ENCODE measurements at regions not wholly inside any gene's neighbourhood (a gene's known extent, or its start where the extent isn't known, plus 50 kb on each side); places are given as distances from the start of the nearest gene placed in this dataset.
"Not testable (repeated sequence)": the region's sequence is repeated elsewhere in the genome, so short reads cannot be mapped to it uniquely, and the experiment has no call there.

GRCh38 chr15:77897896-77898406, 179.6 kb downstream of the TBC1D2B start:
- no peak for DNase-seq (ENCODE audit: low read depth in 4 of 4, low spot score in 3 of 4)

GRCh38 chr15:77897113-77897895, 180.2 kb downstream of the TBC1D2B start:
- not testable (repeated sequence) for DNase-seq (ENCODE audit: low read depth in 4 of 4, low spot score in 3 of 4)

GRCh38 chr15:77896147-77897112, 181.1 kb downstream of the TBC1D2B start:
- DNase-seq (ENCODE audit: low read depth in 4 of 4, low spot score in 3 of 4): not testable (repeated sequence)

- no peak for DNase-seq (ENCODE audit: low read depth in 4 of 4, low spot score in 3 of 4)
Measured at GRCh38 chr15:77895742-77896141, 181.8 kb downstream of the TBC1D2B start.

GRCh38 chr15:77895145-77895544, 182.4 kb downstream of the TBC1D2B start:
- DNase-seq (ENCODE audit: low read depth in 4 of 4, low spot score in 3 of 4): not testable (repeated sequence)

GRCh38 chr15:77893671-77894640, 183.6 kb downstream of the TBC1D2B start:
- DNase-seq (ENCODE audit: low read depth in 4 of 4, low spot score in 3 of 4): not testable (repeated sequence)

GRCh38 chr15:77893246-77893645, 184.3 kb downstream of the TBC1D2B start:
- DNase-seq (ENCODE audit: low read depth in 4 of 4, low spot score in 3 of 4): not testable (repeated sequence)

GRCh38 chr15:77892335-77892734, 185.2 kb downstream of the TBC1D2B start:
- no peak for DNase-seq (ENCODE audit: low read depth in 4 of 4, low spot score in 3 of 4)

- not testable (repeated sequence) for DNase-seq (ENCODE audit: low read depth in 4 of 4, low spot score in 3 of 4)
Measured at GRCh38 chr15:77891862-77892261, 185.6 kb downstream of the TBC1D2B start.

GRCh38 chr15:77890911-77891801, 186.4 kb downstream of the TBC1D2B start:
- not testable (repeated sequence) for DNase-seq (ENCODE audit: low read depth in 4 of 4, low spot score in 3 of 4)

- not testable (repeated sequence) for DNase-seq (ENCODE audit: low read depth in 4 of 4, low spot score in 3 of 4)
Measured at GRCh38 chr15:77889828-77890725, 187.4 kb downstream of the TBC1D2B start.

- DNase-seq (ENCODE audit: low read depth in 4 of 4, low spot score in 3 of 4): no peak
Measured at GRCh38 chr15:77889009-77889806, 188.3 kb downstream of the TBC1D2B start.

GRCh38 chr15:77887563-77888429, 189.7 kb downstream of the TBC1D2B start:
- DNase-seq (ENCODE audit: low read depth in 4 of 4, low spot score in 3 of 4): not testable (repeated sequence)

GRCh38 chr15:77886805-77887448, 190.6 kb downstream of the TBC1D2B start:
- no peak for DNase-seq (ENCODE audit: low read depth in 4 of 4, low spot score in 3 of 4)

GRCh38 chr15:77885877-77886500, 191.5 kb downstream of the TBC1D2B start:
- not testable (repeated sequence) for DNase-seq (ENCODE audit: low read depth in 4 of 4, low spot score in 3 of 4)

Data from right renal pelvis (tissue), 4 donors.